ENCODE measurements at regions not wholly inside any gene's neighbourhood (a gene's known extent, or its start where the extent isn't known, plus 50 kb on each side); places are given as distances from the start of the nearest gene placed in this dataset.

- intact Hi-C loops (cut with DNase I, micrococcal nuclease): no loop called here
- ChIA-PET CTCF (no interaction called here), POLR2A (no interaction called here)
- DNase-seq (no peak), ATAC-seq (ENCODE audit: poor library complexity) (no peak)
- Histone ChIP-seq H3K36me3 (ENCODE audit: insufficient read depth, low read length) (no peaks in the 10 kb centered on the region), H3K9me3 (ENCODE audit: control insufficient read depth in 1 of 2, insufficient read depth in 1 of 2, low read length in 2 of 2) (peaks cover 0 to 24% of the 10 kb centered on the region in 2 experiments), H3K27me3 (ENCODE audit: control insufficient read depth in 1 of 2, insufficient read depth in 2 of 2, low read length in 2 of 2) (peaks cover 0 to 5% of the 10 kb centered on the region in 2 experiments), H3K4me1 (ENCODE audit: insufficient read depth, low read length) (no peaks in the 10 kb centered on the region), H3K4me3 (ENCODE audit: low read length) (no peak overlapping the region), H3K27ac (ENCODE audit: low read depth in 1 of 2, low read length in 2 of 2) (no peak overlapping the region)
- Mint-ChIP-seq H3K4me1 (ENCODE audit: low read depth) (no peaks in the 10 kb centered on the region), H3K36me3 (ENCODE audit: low read depth) (no peaks in the 10 kb centered on the region), H3K27me3 (peaks cover 9% of the 10 kb centered on the region), H3K9me3 (peaks cover 3% of the 10 kb centered on the region), H3K4me3 (no peak overlapping the region), H3K27ac (no peak overlapping the region)
- TF ChIP-seq CTCF (IDR thresholded peaks at IDR 0.05): no peak
Measured at GRCh38 chr2:239781454-239781853, 243.7 kb downstream of the NDUFA10 start.

GRCh38 chr2:239780236-239780994, 244.7 kb downstream of the NDUFA10 start:
- Histone ChIP-seq H3K4me1 (ENCODE audit: insufficient read depth, low read length) (no peaks in the 10 kb centered on the region), H3K4me3 (ENCODE audit: low read length) (no peak overlapping the region), H3K36me3 (ENCODE audit: insufficient read depth, low read length) (no peaks in the 10 kb centered on the region), H3K27ac (ENCODE audit: low read depth in 1 of 2, low read length in 2 of 2) (no peak overlapping the region), H3K27me3 (ENCODE audit: control insufficient read depth in 1 of 2, insufficient read depth in 2 of 2, low read length in 2 of 2) (peaks cover 0 to 5% of the 10 kb centered on the region in 2 experiments), H3K9me3 (ENCODE audit: control insufficient read depth in 1 of 2, insufficient read depth in 1 of 2, low read length in 2 of 2) (peaks cover 0 to 24% of the 10 kb centered on the region in 2 experiments)
- DNase-seq: peak in 1 of 14 experiments; percentile 28
- no peaks in the 10 kb centered on the region for H3K4me1 Mint-ChIP-seq (ENCODE audit: low read depth)
- ChIA-PET CTCF (no interaction called here), POLR2A (no interaction called here)
- H3K36me3 Mint-ChIP-seq (ENCODE audit: low read depth): no peaks in the 10 kb centered on the region
- ATAC-seq (ENCODE audit: poor library complexity): no peak
- no peak overlapping the region for H3K4me3 Mint-ChIP-seq
- H3K9me3 Mint-ChIP-seq: peaks cover 3% of the 10 kb centered on the region
- no peak for TF ChIP-seq CTCF (IDR thresholded peaks at IDR 0.05)
- intact Hi-C loops (cut with DNase I, micrococcal nuclease): no loop called here
- peaks cover 9% of the 10 kb centered on the region for H3K27me3 Mint-ChIP-seq
- no peak overlapping the region for H3K27ac Mint-ChIP-seq

- Histone ChIP-seq H3K9me3 (ENCODE audit: control insufficient read depth in 1 of 2, insufficient read depth in 1 of 2, low read length in 2 of 2) (peaks cover 0 to 24% of the 10 kb centered on the region in 2 experiments), H3K36me3 (ENCODE audit: insufficient read depth, low read length) (no peaks in the 10 kb centered on the region), H3K4me1 (ENCODE audit: insufficient read depth, low read length) (no peaks in the 10 kb centered on the region), H3K27me3 (ENCODE audit: control insufficient read depth in 1 of 2, insufficient read depth in 2 of 2, low read length in 2 of 2) (peaks cover 0 to 5% of the 10 kb centered on the region in 2 experiments), H3K4me3 (ENCODE audit: low read length) (no peak overlapping the region), H3K27ac (ENCODE audit: low read depth in 1 of 2, low read length in 2 of 2) (no peak overlapping the region)
- Mint-ChIP-seq H3K9me3 (no peaks in the 10 kb centered on the region), H3K27ac (no peak overlapping the region), H3K36me3 (ENCODE audit: low read depth) (no peaks in the 10 kb centered on the region), H3K4me1 (ENCODE audit: low read depth) (no peaks in the 10 kb centered on the region), H3K27me3 (peaks cover 13% of the 10 kb centered on the region), H3K4me3 (no peak overlapping the region)
- POLR2A ChIA-PET: no interaction called here
- peak in 1 of 14 experiments; percentile 19 for DNase-seq
- CTCF ChIA-PET: no interaction called here
- no peak for TF ChIP-seq CTCF (IDR thresholded peaks at IDR 0.05)
- no peak for ATAC-seq (ENCODE audit: poor library complexity)
- intact Hi-C loops (cut with DNase I, micrococcal nuclease): no loop called here
Measured at GRCh38 chr2:239779584-239779983, 245.6 kb downstream of the NDUFA10 start.
